ENCODE measurements at regions not wholly inside any gene's neighbourhood (a gene's known extent, or its start where the extent isn't known, plus 50 kb on each side); places are given as distances from the start of the nearest gene placed in this dataset.

DNA sequence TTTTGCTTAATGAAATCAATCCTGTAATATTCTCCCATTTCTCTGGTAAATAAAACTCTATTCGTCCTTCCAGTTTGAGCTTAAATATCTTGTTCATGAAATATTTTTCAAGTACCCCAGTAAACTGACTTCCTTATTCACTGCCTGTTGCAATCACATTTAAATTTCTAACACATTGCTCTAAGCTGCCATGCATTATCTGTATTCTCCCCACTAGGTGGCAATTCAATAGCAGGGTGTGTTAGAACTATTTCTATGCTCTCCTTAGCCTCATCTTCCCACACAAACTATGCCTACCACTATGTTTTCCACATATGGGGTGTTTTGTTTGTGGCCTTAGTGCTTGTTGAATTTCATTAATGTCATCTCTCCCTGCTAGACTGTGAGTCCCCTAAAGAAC is 377.1 kb upstream of the HS3ST1 start:
- H3K36me3 ChIP-seq (ENCODE audit: control insufficient read depth, insufficient read depth, low read length): no peaks in the 10 kb centered on the region
- H3K9me3 ChIP-seq (ENCODE audit: control insufficient read depth, insufficient read depth, low read length): no peaks in the 10 kb centered on the region
- H3K27me3 ChIP-seq (ENCODE audit: control insufficient read depth, insufficient read depth, low read length): no peaks in the 10 kb centered on the region
- H3K27ac ChIP-seq (ENCODE audit: low read length): no peak overlapping the region
- WGBS (ENCODE audit: insufficient coverage, insufficient read length): no CpG with 5 or more reads among the region's 1 CpG
- H3K4me3 ChIP-seq (ENCODE audit: low read length): no peak overlapping the region
- no peak for DNase-seq (ENCODE audit: low read depth, low spot score)
- H3K4me1 ChIP-seq (ENCODE audit: control insufficient read depth, insufficient read depth, low read length): no peaks in the 10 kb centered on the region

DNA sequence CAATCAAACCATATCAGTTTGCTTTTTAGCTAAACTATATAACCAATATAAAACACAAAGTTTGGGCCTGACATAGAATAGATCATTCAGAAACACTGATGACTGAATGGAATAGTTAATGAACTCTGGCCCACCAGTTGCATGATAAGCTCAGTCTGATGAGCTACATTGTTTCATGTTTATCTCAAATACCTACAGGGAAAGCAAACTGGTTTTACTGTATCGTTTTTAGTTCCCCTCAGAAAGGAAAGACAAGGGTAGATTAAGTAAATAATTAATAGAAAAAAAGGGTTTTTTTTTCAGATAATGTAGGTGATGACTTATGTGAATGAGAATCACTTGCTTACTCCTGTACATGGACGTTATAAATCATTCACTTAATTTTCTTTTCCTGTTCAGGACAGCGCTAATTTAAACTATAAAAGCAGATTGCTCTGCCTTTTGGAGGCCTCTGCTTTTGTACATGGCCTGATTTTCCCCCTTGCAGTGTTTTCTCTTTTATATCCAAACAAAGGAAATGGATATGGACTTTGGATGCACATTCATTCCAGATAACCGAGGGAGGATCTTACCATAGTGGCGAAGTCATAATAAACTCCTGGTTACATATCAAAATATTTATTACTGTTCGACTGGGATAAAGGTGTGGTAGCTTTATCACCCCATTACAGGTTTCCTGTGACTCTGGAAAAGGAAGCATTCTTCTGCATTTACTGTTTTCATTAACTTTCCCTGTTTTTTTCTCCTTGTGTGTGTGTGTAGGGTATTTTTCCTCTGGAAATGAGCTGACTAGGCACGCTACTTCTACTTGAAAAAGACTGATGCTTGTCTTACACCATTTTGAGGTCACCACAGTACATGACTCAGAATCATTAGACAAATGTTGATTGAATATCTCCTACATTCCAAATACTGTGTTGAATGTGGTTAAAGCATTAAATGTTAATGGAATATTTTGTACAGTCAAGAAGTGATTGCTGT is 373.1 kb upstream of the HS3ST1 start:
- no peak overlapping the region for H3K4me3 ChIP-seq (ENCODE audit: low read length)
- no peak for DNase-seq (ENCODE audit: low read depth, low spot score)
- H3K27ac ChIP-seq (ENCODE audit: low read length): no peak overlapping the region
- no peaks in the 10 kb centered on the region for H3K9me3 ChIP-seq (ENCODE audit: control insufficient read depth, insufficient read depth, low read length)
- no peaks in the 10 kb centered on the region for H3K4me1 ChIP-seq (ENCODE audit: control insufficient read depth, insufficient read depth, low read length)
- H3K27me3 ChIP-seq (ENCODE audit: control insufficient read depth, insufficient read depth, low read length): no peaks in the 10 kb centered on the region
- H3K36me3 ChIP-seq (ENCODE audit: control insufficient read depth, insufficient read depth, low read length): no peaks in the 10 kb centered on the region
- WGBS (ENCODE audit: insufficient coverage, insufficient read length): no CpG with 5 or more reads among the region's 7 CpGs

DNA sequence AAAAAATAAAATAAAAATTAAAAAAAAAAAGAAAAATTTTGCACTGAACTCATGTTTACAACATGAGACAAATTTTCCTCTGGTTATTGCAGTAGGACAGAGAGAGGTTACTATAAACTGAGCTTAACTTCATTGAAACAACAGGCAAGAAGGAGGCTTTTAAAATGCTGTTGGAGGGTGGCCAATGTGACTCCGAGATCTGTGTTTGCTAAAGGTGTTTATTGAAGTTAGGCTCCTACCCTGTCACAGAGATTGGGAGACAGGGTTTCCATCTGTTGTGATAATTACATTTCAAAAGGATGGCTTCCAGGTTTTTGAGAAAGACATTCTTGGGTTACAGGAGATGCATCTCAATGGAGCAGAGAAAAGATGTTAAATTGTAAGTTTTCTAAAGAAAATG is 370.5 kb upstream of the HS3ST1 start:
- WGBS (ENCODE audit: insufficient coverage, insufficient read length): no CpG with 5 or more reads among the region's 1 CpG
- H3K36me3 ChIP-seq (ENCODE audit: control insufficient read depth, insufficient read depth, low read length): no peaks in the 10 kb centered on the region
- no peak for DNase-seq (ENCODE audit: low read depth, low spot score)

DNA sequence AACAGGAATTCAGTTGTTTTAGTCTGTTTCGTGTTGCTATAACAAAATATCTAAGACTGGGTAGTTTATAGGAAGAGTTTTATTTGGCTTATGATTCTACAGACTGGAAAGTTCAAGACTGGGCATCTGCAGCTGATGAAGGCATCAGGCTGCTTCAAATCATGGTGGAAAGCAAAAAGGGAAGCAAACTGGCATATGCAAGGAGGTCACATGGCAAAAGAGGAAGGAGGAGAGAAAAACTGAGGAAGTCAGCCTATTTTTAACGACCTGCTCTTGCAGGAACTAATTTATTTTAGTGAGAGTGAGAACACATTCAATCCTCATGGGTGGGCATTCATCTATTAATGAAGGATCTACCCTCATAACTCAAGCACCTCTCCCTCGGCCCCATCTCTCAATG is 363.1 kb upstream of the HS3ST1 start:
- no peak for DNase-seq (ENCODE audit: low read depth, low spot score)

More for the DNA sequence above, 370.5 kb upstream of the HS3ST1 start:
- H3K4me3 ChIP-seq (ENCODE audit: low read length): no peak overlapping the region
- no peaks in the 10 kb centered on the region for H3K27me3 ChIP-seq (ENCODE audit: control insufficient read depth, insufficient read depth, low read length)
- no peaks in the 10 kb centered on the region for H3K4me1 ChIP-seq (ENCODE audit: control insufficient read depth, insufficient read depth, low read length)
- no peak overlapping the region for H3K27ac ChIP-seq (ENCODE audit: low read length)
- no peaks in the 10 kb centered on the region for H3K9me3 ChIP-seq (ENCODE audit: control insufficient read depth, insufficient read depth, low read length)

DNA sequence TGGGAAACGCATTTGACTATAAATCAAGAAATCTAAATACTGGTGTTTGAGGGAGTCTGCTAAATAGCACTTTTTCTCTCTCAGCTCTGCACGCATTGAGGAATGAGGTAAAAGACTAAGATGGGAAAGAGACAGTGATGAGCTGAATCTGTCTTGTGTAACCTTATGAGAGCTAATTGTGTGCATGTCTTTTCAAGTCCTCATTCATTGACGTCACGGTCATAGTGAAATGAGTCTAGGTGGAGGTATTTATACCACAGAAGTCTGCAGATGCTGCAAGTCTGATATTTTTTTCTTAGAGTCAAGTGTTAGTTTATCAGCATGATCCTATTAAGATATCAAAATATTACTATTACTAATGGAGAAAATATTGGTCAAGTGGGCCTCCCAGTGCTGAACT is 361.5 kb upstream of the HS3ST1 start:
- Histone ChIP-seq H3K36me3 (ENCODE audit: control insufficient read depth, insufficient read depth, low read length) (no peaks in the 10 kb centered on the region), H3K27me3 (ENCODE audit: control insufficient read depth, insufficient read depth, low read length) (no peaks in the 10 kb centered on the region), H3K4me1 (ENCODE audit: control insufficient read depth, insufficient read depth, low read length) (no peaks in the 10 kb centered on the region), H3K9me3 (ENCODE audit: control insufficient read depth, insufficient read depth, low read length) (no peaks in the 10 kb centered on the region), H3K4me3 (ENCODE audit: low read length) (no peak overlapping the region), H3K27ac (ENCODE audit: low read length) (no peak overlapping the region)
- no CpG with 5 or more reads among the region's 4 CpGs for WGBS (ENCODE audit: insufficient coverage, insufficient read length)
- no peak for DNase-seq (ENCODE audit: low read depth, low spot score)

More for the DNA sequence above, 363.1 kb upstream of the HS3ST1 start:
- Histone ChIP-seq H3K4me3 (ENCODE audit: low read length) (no peak overlapping the region), H3K27ac (ENCODE audit: low read length) (no peak overlapping the region), H3K36me3 (ENCODE audit: control insufficient read depth, insufficient read depth, low read length) (no peaks in the 10 kb centered on the region), H3K9me3 (ENCODE audit: control insufficient read depth, insufficient read depth, low read length) (no peaks in the 10 kb centered on the region), H3K4me1 (ENCODE audit: control insufficient read depth, insufficient read depth, low read length) (no peaks in the 10 kb centered on the region), H3K27me3 (ENCODE audit: control insufficient read depth, insufficient read depth, low read length) (no peaks in the 10 kb centered on the region)
- no CpG with 5 or more reads among the region's 3 CpGs for WGBS (ENCODE audit: insufficient coverage, insufficient read length)

DNA sequence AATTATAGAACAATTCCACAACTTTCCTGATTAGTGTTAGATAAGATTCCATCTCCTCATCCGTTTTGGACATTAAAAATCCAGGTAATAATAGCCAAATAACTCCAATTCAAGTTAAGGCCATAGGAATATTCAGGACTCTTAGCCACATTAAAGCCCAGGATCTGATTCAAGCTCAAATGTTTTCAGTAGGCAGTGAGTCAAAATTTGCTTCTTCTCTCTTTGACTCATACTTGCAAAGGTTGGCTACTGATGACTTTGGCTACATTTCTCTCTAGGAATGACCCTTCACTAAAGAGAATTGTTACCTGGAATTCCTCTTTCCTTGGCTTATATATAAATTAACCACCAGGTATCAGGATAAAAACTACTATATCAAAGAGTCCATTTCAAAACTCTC is 354.9 kb upstream of the HS3ST1 start:
- no peak overlapping the region for H3K27ac ChIP-seq (ENCODE audit: low read length)
- no peaks in the 10 kb centered on the region for H3K9me3 ChIP-seq (ENCODE audit: control insufficient read depth, insufficient read depth, low read length)
- WGBS (ENCODE audit: insufficient coverage, insufficient read length): no CpG with 5 or more reads among the region's 1 CpG
- no peaks in the 10 kb centered on the region for H3K4me1 ChIP-seq (ENCODE audit: control insufficient read depth, insufficient read depth, low read length)
- H3K27me3 ChIP-seq (ENCODE audit: control insufficient read depth, insufficient read depth, low read length): no peaks in the 10 kb centered on the region
- no peaks in the 10 kb centered on the region for H3K36me3 ChIP-seq (ENCODE audit: control insufficient read depth, insufficient read depth, low read length)
- DNase-seq (ENCODE audit: low read depth, low spot score): no peak
- H3K4me3 ChIP-seq (ENCODE audit: low read length): no peak overlapping the region

DNA sequence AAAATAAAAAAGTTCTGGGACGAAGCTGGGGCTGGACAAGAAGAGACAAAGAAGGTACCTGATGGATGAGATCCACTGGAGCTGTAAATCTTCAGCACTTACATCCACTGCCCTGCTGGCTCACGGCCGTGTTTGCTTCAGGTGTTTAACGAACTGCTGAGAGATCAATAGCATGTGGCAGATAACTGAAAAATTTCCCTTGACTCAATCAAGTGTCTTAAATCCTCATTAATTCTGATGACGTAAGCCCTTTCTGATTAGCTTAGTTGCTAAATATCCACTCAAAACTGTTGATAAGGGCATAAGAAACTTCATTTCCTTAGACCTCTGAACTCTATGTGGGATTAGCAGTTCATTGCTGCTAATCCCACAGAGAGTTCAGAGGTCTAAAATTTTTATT is 354.2 kb upstream of the HS3ST1 start:
- no CpG with 5 or more reads among the region's 5 CpGs for WGBS (ENCODE audit: insufficient coverage, insufficient read length)
- no peak overlapping the region for H3K4me3 ChIP-seq (ENCODE audit: low read length)
- no peaks in the 10 kb centered on the region for H3K36me3 ChIP-seq (ENCODE audit: control insufficient read depth, insufficient read depth, low read length)
- H3K27ac ChIP-seq (ENCODE audit: low read length): no peak overlapping the region
- H3K27me3 ChIP-seq (ENCODE audit: control insufficient read depth, insufficient read depth, low read length): no peaks in the 10 kb centered on the region
- DNase-seq (ENCODE audit: low read depth, low spot score): no peak
- H3K4me1 ChIP-seq (ENCODE audit: control insufficient read depth, insufficient read depth, low read length): no peaks in the 10 kb centered on the region
- no peaks in the 10 kb centered on the region for H3K9me3 ChIP-seq (ENCODE audit: control insufficient read depth, insufficient read depth, low read length)

DNA sequence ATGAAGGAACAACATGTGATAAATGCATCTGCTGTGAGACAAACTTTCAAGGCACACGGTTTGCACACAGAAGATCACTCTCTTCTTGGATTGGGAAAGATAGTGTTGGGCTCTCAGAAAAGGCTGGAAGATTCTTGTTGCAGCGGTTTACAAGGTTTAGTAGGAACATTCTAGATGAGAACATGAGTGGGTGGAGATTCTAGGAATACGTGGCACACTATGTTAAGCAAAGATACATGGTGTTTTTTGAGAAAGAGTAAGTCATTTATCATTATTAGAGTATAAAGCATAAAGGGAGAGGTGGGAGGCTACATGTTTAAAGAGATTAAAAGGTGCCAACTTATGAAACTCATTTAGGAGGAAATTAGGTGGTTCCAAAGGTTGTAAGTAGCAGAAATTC is 348.8 kb upstream of the HS3ST1 start:
- no CpG with 5 or more reads among the region's 3 CpGs for WGBS (ENCODE audit: insufficient coverage, insufficient read length)
- Histone ChIP-seq H3K4me3 (ENCODE audit: low read length) (no peak overlapping the region), H3K4me1 (ENCODE audit: control insufficient read depth, insufficient read depth, low read length) (no peaks in the 10 kb centered on the region), H3K36me3 (ENCODE audit: control insufficient read depth, insufficient read depth, low read length) (no peaks in the 10 kb centered on the region), H3K9me3 (ENCODE audit: control insufficient read depth, insufficient read depth, low read length) (no peaks in the 10 kb centered on the region), H3K27ac (ENCODE audit: low read length) (no peak overlapping the region), H3K27me3 (ENCODE audit: control insufficient read depth, insufficient read depth, low read length) (no peaks in the 10 kb centered on the region)
- no peak for DNase-seq (ENCODE audit: low read depth, low spot score)

DNA sequence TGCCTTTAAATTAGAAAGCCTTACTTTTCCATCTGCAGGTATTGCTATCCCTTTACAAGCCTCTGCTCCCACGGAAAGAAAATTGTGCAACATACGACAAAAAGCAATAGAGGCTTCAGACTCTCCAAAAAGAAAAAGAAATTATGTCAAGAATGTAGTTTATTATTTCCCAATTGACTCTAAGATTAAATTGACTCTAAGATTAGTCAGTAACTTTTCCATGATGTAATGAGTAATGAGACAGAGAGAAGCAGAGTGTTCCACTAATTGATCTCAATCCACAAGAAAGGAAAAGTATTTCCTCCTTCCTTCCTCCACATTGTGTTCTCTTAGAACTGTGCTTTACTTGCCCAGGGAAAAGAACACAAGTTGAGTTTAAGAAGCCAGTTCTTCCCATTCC is 345.7 kb upstream of the HS3ST1 start:
- H3K36me3 ChIP-seq (ENCODE audit: control insufficient read depth, insufficient read depth, low read length): no peaks in the 10 kb centered on the region

DNA sequence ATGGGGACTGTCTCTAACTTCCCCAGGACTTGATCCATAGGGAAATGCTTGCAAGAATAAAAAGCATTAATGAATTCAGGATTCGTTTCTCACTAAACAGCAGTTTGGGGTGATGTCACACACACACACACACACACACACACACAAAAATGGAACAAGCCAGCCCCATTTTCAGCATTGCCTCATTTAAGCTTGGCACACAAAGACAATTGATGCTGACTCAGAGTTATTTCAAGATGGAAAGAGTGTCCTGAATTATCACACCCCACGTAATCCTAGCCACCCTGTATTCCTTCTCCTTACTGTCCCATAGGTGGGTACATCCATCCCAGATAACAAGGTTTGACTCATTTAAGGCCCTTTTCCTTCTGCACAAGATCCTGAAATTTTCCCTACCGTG is 345.1 kb upstream of the HS3ST1 start:
- Histone ChIP-seq H3K9me3 (ENCODE audit: control insufficient read depth, insufficient read depth, low read length) (no peaks in the 10 kb centered on the region), H3K4me1 (ENCODE audit: control insufficient read depth, insufficient read depth, low read length) (no peaks in the 10 kb centered on the region)
- no CpG with 5 or more reads among the region's 3 CpGs for WGBS (ENCODE audit: insufficient coverage, insufficient read length)

More for the DNA sequence above, 345.7 kb upstream of the HS3ST1 start:
- no CpG with 5 or more reads among the region's 2 CpGs for WGBS (ENCODE audit: insufficient coverage, insufficient read length)
- no peaks in the 10 kb centered on the region for H3K27me3 ChIP-seq (ENCODE audit: control insufficient read depth, insufficient read depth, low read length)
- DNase-seq (ENCODE audit: low read depth, low spot score): no peak
- no peaks in the 10 kb centered on the region for H3K4me1 ChIP-seq (ENCODE audit: control insufficient read depth, insufficient read depth, low read length)
- no peaks in the 10 kb centered on the region for H3K9me3 ChIP-seq (ENCODE audit: control insufficient read depth, insufficient read depth, low read length)
- H3K27ac ChIP-seq (ENCODE audit: low read length): no peak overlapping the region
- H3K4me3 ChIP-seq (ENCODE audit: low read length): no peak overlapping the region

DNA sequence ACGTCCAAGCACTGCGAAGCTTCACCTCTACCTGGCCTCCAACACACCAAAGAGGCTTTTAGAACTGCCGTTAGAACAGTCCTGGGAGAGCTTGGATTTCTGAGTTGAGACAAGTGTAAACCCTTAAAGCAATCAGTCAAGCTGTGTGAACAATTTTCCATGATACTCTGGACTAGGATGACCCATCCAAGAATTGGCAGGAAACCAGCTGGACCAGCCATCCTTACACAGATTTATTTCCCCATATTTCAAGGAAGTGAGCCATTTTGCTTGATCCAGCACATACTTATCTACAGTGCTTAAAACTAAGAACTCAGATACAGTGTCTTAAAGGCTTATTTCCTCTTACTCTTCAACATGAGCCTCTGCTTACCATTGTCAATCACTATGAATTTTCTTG is 340.7 kb upstream of the HS3ST1 start:
- DNase-seq (ENCODE audit: low read depth, low spot score): no peak

More for the DNA sequence above, 345.1 kb upstream of the HS3ST1 start:
- DNase-seq (ENCODE audit: low read depth, low spot score): no peak
- H3K36me3 ChIP-seq (ENCODE audit: control insufficient read depth, insufficient read depth, low read length): no peaks in the 10 kb centered on the region
- H3K27ac ChIP-seq (ENCODE audit: low read length): no peak overlapping the region
- no peaks in the 10 kb centered on the region for H3K27me3 ChIP-seq (ENCODE audit: control insufficient read depth, insufficient read depth, low read length)
- no peak overlapping the region for H3K4me3 ChIP-seq (ENCODE audit: low read length)

More for the DNA sequence above, 340.7 kb upstream of the HS3ST1 start:
- Histone ChIP-seq H3K4me1 (ENCODE audit: control insufficient read depth, insufficient read depth, low read length) (no peaks in the 10 kb centered on the region), H3K27ac (ENCODE audit: low read length) (no peak overlapping the region), H3K4me3 (ENCODE audit: low read length) (no peak overlapping the region), H3K36me3 (ENCODE audit: control insufficient read depth, insufficient read depth, low read length) (no peaks in the 10 kb centered on the region), H3K9me3 (ENCODE audit: control insufficient read depth, insufficient read depth, low read length) (no peaks in the 10 kb centered on the region), H3K27me3 (ENCODE audit: control insufficient read depth, insufficient read depth, low read length) (no peaks in the 10 kb centered on the region)
- WGBS (ENCODE audit: insufficient coverage, insufficient read length): no CpG with 5 or more reads among the region's 3 CpGs
